ENCODE measurements at regions not wholly inside any gene's neighbourhood (a gene's known extent, or its start where the extent isn't known, plus 50 kb on each side); places are given as distances from the start of the nearest gene placed in this dataset.

DNA sequence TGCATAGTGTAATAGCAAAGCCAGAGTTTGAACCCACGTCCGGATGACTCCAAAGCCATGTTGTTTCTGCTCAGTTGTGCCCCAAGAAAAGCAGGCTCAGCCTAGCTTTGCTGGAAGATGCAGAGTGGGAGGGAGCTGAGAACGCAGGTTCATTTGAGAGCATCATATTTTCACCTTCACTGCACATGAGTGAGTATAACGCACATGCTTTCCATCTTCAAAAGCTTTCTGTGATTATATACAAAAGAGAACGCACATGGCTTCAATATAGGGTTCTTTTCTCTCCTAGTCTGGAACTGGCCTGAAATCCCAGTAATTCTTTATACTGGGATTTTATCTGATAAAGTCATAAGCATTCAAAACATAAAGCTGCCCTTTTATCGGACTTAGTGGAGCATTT is 385.5 kb upstream of the CADM1 start:
- TF ChIP-seq, protein P1, sequence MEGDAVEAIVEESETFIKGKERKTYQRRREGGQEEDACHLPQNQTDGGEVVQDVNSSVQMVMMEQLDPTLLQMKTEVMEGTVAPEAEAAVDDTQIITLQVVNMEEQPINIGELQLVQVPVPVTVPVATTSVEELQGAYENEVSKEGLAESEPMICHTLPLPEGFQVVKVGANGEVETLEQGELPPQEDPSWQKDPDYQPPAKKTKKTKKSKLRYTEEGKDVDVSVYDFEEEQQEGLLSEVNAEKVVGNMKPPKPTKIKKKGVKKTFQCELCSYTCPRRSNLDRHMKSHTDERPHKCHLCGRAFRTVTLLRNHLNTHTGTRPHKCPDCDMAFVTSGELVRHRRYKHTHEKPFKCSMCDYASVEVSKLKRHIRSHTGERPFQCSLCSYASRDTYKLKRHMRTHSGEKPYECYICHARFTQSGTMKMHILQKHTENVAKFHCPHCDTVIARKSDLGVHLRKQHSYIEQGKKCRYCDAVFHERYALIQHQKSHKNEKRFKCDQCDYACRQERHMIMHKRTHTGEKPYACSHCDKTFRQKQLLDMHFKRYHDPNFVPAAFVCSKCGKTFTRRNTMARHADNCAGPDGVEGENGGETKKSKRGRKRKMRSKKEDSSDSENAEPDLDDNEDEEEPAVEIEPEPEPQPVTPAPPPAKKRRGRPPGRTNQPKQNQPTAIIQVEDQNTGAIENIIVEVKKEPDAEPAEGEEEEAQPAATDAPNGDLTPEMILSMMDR (IDR thresholded peaks at IDR 0.05; ENCODE audit: low read length) = no peak
- no peak for TF ChIP-seq EZH2 (IDR thresholded peaks at IDR 0.05; ENCODE audit: borderline replicate concordance, low read length)

Data from OCI-LY1 (cell line).